Activated CD8-positive, alpha-beta memory T cell treated with anti-CD3 and anti-CD28 coated beads, Interleukin-2, amount 50 U/mL, for 1 hour (primary cell): ENCODE measurements at regions not wholly inside any gene's neighbourhood (a gene's known extent, or its start where the extent isn't known, plus 50 kb on each side); places are given as distances from the start of the nearest gene placed in this dataset.
"Not testable (repeated sequence)": the region's sequence is repeated elsewhere in the genome, so short reads cannot be mapped to it uniquely, and the experiment has no call there.

ENCODE experiments used
- DNase-seq: peaks from one replicate; pipeline ENCODE4 v3.0.0-alpha.2; 2020; ENCODE audit errors: extremely low read depth

GRCh38 chr20:53721445-53721963 is 127.9 kb upstream of the ZNF217 start:
- not testable (repeated sequence) for DNase-seq

GRCh38 chr20:53719171-53719803 is 125.6 kb upstream of the ZNF217 start:
- DNase-seq = not testable (repeated sequence)

- no peak for DNase-seq
Measured at GRCh38 chr20:53718142-53719021, 124.7 kb upstream of the ZNF217 start.

GRCh38 chr20:53716395-53716794 is 122.8 kb upstream of the ZNF217 start:
- no peak for DNase-seq

- no peak for DNase-seq
Measured at GRCh38 chr20:53714524-53714923, 120.9 kb upstream of the ZNF217 start.

GRCh38 chr20:53713328-53714056 is 119.9 kb upstream of the ZNF217 start:
- no peak for DNase-seq

GRCh38 chr20:53712212-53712977 is 118.8 kb upstream of the ZNF217 start:
- DNase-seq = no peak

GRCh38 chr20:53711333-53712211 is 117.9 kb upstream of the ZNF217 start:
- DNase-seq = no peak

- DNase-seq = no peak
Measured at GRCh38 chr20:53708129-53708968, 114.7 kb upstream of the ZNF217 start.

- no peak for DNase-seq
Measured at GRCh38 chr20:53707371-53708055, 113.9 kb upstream of the ZNF217 start.

GRCh38 chr20:53706466-53707370 is 113.1 kb upstream of the ZNF217 start:
- DNase-seq = no peak

- no peak for DNase-seq
Measured at GRCh38 chr20:53706008-53706465, 112.4 kb upstream of the ZNF217 start.

GRCh38 chr20:53702617-53703016 is 109.0 kb upstream of the ZNF217 start:
- DNase-seq = no peak

- no peak for DNase-seq
Measured at GRCh38 chr20:53699906-53700305, 106.3 kb upstream of the ZNF217 start.

- no peak for DNase-seq
Measured at GRCh38 chr20:53699085-53699674, 105.5 kb upstream of the ZNF217 start.

GRCh38 chr20:53698371-53698978 is 104.8 kb upstream of the ZNF217 start:
- no peak for DNase-seq
